ENCODE measurements at regions not wholly inside any gene's neighbourhood (a gene's known extent, or its start where the extent isn't known, plus 50 kb on each side); places are given as distances from the start of the nearest gene placed in this dataset.

DNA sequence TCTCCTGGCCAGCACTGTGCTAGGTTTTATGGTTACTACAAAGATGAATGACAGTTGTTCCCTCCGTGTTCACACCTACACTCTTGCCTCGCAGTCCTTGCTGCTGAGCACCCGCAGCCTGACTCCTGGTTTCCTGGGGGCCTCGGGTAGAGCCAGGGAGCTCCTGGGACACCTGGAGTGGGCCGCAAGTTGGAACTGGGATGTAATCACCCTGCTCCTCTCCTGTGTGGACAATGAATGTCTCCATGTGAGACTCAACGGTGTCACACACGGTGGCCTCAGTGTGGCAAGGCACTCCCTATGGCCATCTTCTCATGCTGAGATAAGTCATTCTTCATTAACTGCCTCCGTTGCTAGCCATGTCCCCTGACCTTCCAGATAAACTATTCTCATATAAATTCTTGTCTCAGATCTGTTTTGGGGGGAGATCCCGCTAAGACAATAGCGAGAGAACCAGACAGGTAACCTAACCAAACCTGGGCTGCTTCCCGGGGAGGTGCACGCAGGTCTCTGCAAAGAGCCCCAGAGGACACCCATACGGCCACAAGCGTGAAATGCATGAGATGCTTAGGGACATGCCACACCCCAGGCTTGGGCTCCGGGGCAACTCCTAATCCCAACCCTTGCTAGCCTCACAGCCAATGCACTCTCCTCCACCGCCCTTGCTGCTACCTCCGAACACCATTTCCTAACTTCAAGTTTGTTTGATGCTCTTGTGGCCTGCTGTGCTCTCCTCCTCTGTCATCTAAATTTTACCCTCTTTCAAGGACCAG lies 87.2 kb upstream of the IRS2 start:
- Histone ChIP-seq H3K4me1 (peaks cover 43% of the 10 kb centered on the region), H3K36me3 (replicated peaks in 1 of 2; ENCODE audit: insufficient read depth in 1 of 2, low read depth in 2 of 2) (no peaks in the 10 kb centered on the region), H3K4me3 (no peak overlapping the region), H3K9me3 (no peaks in the 10 kb centered on the region), H3K27me3 (no peaks in the 10 kb centered on the region), H3K27ac (no peak overlapping the region)
- no peak for DNase-seq
- TF ChIP-seq POLR2A (IDR thresholded peaks at IDR 0.05): no peak
- no peak for ATAC-seq
- intact Hi-C loops (cut with DNase I): loop anchor here (10.0 kb wide), 1 partner anchor 231 kb away; no protein-coding TSS in a partner anchor
- 91 to 92% methylated on average over 17 of the region's 17 CpGs for WGBS, 2 donors

DNA sequence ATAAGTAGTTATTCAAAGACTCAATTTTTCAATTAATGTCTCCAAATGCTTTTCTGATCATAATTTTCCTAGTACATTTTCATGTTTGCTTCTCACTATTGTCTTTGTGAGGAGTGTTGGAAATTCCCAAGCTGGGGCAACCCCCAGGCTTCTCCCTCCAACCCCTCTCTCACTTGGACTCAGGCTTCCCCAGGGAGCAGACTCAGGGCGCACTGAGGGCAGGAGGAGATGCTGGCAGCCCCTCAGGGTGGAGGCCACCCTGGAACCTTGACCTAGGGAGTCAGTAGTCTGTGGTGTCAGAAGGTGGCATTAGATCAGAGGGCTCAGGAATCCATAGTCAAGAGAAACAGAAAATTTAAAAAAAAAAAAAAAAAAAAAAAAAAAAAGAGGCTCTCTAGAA lies 86.5 kb upstream of the IRS2 start:
- Histone ChIP-seq H3K27me3 (no peaks in the 10 kb centered on the region), H3K36me3 (replicated peaks in 1 of 2; ENCODE audit: insufficient read depth in 1 of 2, low read depth in 2 of 2) (no peaks in the 10 kb centered on the region), H3K4me3 (no peak overlapping the region), H3K9me3 (no peaks in the 10 kb centered on the region), H3K27ac (no peak overlapping the region), H3K4me1 (peaks cover 50% of the 10 kb centered on the region)
- intact Hi-C loops (cut with DNase I): loop anchor here (10.0 kb wide), 1 partner anchor 232 kb away; no protein-coding TSS in a partner anchor
- ATAC-seq: no peak
- WGBS, 2 donors: 85 to 92% methylated on average over 1 of the region's 1 CpG
- TF ChIP-seq POLR2A (IDR thresholded peaks at IDR 0.05): no peak
- TF ChIP-seq, protein P1, sequence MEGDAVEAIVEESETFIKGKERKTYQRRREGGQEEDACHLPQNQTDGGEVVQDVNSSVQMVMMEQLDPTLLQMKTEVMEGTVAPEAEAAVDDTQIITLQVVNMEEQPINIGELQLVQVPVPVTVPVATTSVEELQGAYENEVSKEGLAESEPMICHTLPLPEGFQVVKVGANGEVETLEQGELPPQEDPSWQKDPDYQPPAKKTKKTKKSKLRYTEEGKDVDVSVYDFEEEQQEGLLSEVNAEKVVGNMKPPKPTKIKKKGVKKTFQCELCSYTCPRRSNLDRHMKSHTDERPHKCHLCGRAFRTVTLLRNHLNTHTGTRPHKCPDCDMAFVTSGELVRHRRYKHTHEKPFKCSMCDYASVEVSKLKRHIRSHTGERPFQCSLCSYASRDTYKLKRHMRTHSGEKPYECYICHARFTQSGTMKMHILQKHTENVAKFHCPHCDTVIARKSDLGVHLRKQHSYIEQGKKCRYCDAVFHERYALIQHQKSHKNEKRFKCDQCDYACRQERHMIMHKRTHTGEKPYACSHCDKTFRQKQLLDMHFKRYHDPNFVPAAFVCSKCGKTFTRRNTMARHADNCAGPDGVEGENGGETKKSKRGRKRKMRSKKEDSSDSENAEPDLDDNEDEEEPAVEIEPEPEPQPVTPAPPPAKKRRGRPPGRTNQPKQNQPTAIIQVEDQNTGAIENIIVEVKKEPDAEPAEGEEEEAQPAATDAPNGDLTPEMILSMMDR (IDR thresholded peaks at IDR 0.05): no peak
- DNase-seq: no peak

DNA sequence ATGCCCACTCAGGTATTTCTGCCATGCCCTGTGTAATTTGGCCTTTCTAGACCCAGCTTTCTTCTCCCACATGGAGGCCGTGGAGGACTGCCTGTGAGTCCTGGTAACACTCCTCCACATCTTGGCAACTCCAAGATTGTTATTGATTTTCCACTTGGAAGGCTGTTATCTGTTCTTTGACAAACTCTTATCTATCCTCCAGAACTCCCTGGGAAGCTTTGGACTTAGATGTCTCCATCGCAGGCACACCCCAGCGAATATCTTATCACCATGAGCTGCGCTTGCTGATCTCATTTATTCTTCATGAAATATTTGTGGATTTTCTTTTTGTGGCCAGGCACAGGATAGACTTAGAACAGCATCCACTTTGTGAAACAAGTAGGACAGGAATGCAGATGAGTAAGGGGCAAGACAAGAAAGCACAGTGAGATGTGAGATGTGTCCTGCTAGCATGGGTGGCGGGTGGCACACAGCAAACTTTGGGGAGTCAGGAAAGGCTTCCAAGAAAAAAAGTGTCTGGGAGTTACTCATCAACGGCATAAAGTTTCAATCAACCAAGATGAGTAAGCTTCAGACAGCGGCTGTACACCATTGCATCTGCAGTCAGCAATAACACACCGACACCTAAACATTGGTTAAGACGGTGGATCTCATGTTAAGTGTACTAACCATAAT lies 84.5 kb upstream of the IRS2 start:
- TF ChIP-seq, protein P1 (IDR thresholded peaks at IDR 0.05): no peak
- TF ChIP-seq POLR2A (IDR thresholded peaks at IDR 0.05): no peak
- no peak overlapping the region for H3K4me3 ChIP-seq
- ATAC-seq (no peak), DNase-seq (no peak)
- 65 to 68% methylated on average over 9 of the region's 9 CpGs for WGBS, 2 donors
- H3K36me3 ChIP-seq (replicated peaks in 1 of 2; ENCODE audit: insufficient read depth in 1 of 2, low read depth in 2 of 2): no peaks in the 10 kb centered on the region
- no peaks in the 10 kb centered on the region for H3K9me3 ChIP-seq
- no peaks in the 10 kb centered on the region for H3K27me3 ChIP-seq
- peaks cover 54% of the 10 kb centered on the region for H3K4me1 ChIP-seq
- no peak overlapping the region for H3K27ac ChIP-seq
- intact Hi-C loops (cut with DNase I): loop anchor here (10.0 kb wide), 1 partner anchor 234 kb away; no protein-coding TSS in a partner anchor

DNA sequence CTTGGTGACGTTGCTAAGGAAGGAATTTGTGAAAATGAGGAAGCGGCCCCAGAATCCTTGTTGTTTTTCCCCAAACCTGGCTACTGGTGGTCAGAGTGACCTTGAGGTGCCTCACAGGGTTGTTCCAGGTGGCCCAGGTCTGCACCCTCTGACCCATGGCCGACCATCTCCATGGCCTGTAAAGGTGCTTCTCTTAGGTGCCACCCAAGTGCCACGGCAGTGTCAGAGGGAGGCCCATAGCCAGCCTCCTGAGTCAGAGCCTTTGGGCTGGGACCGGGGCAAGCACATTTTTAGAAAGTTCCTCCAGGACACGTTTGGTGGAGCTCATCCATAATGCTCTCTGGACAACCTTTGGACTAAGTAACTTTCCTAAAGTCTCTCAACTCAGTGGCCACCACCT lies 83.9 kb upstream of the IRS2 start:
- TF ChIP-seq, protein P1 (IDR thresholded peaks at IDR 0.05): no peak
- TF ChIP-seq POLR2A (IDR thresholded peaks at IDR 0.05): no peak
- H3K9me3 ChIP-seq: no peaks in the 10 kb centered on the region
- DNase-seq: no peak
- ATAC-seq: no peak
- no peaks in the 10 kb centered on the region for H3K36me3 ChIP-seq (replicated peaks in 1 of 2; ENCODE audit: insufficient read depth in 1 of 2, low read depth in 2 of 2)
- no peaks in the 10 kb centered on the region for H3K27me3 ChIP-seq
- WGBS, 2 donors: 80 to 81% methylated on average over 6 of the region's 6 CpGs
- H3K4me1 ChIP-seq: peaks cover 53% of the 10 kb centered on the region
- no peak overlapping the region for H3K4me3 ChIP-seq
- intact Hi-C loops (cut with DNase I): loop anchor here (10.0 kb wide), 1 partner anchor 235 kb away; no protein-coding TSS in a partner anchor
- peak overlapping the region in 3 of 4 donors; percentile 41 to 84 (median 80) for H3K27ac ChIP-seq

All from body of pancreas (tissue), 4 donors.